PC-9 (cell line): ENCODE measurements at regions not wholly inside any gene's neighbourhood (a gene's known extent, or its start where the extent isn't known, plus 50 kb on each side); places are given as distances from the start of the nearest gene placed in this dataset.

Source experiments
- EZH2 ChIP-seq: fragments of 200-600 bp; sonication (generic); IDR thresholded peaks from 2 replicates; pipeline ENCODE4 v1.8.0; 2017; ENCODE audit warnings: antibody characterized with exemption, low read depth
- TF ChIP-seq, protein P1 (sequence below): fragments of 200-600 bp; sonication (generic); conservative IDR thresholded peaks from 2 replicates; pipeline ENCODE4 v1.6.1; 2017; ENCODE audit warnings: mixed run types, antibody characterized with exemption, mild to moderate bottlenecking, moderate library complexity

DNA sequence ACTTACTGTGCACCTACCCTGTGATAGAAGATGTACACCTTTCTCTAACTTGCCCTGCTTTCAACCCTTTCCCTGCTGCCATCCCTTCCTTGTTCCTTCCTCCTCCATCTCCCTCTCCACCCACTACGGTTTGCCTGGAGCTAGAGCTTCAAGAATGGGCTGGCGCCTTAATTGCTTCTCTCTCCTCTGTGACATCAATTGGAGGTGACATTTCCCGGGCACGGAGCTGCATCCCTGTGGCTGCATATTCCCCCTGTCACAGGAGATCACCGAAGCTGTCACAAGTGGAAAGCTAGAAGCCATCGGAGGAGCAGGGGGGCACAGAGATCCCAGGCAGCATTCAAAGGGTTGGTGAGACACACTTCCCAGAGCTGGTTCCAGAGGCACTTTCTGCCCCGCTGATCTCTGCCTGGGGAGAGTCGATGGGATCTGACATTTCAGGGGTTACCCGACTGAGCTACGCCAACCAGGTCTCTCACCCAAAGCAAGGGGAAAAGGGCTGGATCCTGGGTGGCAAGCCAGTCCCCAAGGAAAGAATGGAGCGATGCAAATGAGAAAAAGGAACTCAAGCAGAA is 604.9 kb downstream of the MED13L start:
- TF ChIP-seq, protein P1, sequence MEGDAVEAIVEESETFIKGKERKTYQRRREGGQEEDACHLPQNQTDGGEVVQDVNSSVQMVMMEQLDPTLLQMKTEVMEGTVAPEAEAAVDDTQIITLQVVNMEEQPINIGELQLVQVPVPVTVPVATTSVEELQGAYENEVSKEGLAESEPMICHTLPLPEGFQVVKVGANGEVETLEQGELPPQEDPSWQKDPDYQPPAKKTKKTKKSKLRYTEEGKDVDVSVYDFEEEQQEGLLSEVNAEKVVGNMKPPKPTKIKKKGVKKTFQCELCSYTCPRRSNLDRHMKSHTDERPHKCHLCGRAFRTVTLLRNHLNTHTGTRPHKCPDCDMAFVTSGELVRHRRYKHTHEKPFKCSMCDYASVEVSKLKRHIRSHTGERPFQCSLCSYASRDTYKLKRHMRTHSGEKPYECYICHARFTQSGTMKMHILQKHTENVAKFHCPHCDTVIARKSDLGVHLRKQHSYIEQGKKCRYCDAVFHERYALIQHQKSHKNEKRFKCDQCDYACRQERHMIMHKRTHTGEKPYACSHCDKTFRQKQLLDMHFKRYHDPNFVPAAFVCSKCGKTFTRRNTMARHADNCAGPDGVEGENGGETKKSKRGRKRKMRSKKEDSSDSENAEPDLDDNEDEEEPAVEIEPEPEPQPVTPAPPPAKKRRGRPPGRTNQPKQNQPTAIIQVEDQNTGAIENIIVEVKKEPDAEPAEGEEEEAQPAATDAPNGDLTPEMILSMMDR, result no peak
- TF ChIP-seq EZH2, result no peak
